HepG2 (cell line): ENCODE measurements at regions not wholly inside any gene's neighbourhood (a gene's known extent, or its start where the extent isn't known, plus 50 kb on each side); places are given as distances from the start of the nearest gene placed in this dataset.

Source experiments
- ATAC-seq: fragments of 200-7000 bp; cut with Tn5 transposase; 3 replicates; pipeline ENCODE4 v1.9.1; 2020; ENCODE audit warnings: mild to moderate bottlenecking, moderate library complexity
- BruUV-seq: library from RNA; stranded (reverse); fragments of 400-500 nt; replicated peaks from 2 replicates; lab custom pipeline; 2021; lab: Mats Ljungman, UMichigan
- CTCF ChIA-PET: fragments of 300-600 bp; formaldehyde crosslinking; extraction: SDS; loops from one replicate; lab custom pipeline; 2021; ENCODE audit warnings: low total read pairs, inconsistent platforms, low intra/inter-chr PET ratio; lab: Yijun Ruan, JAX
- POLR2A ChIA-PET: fragments of 350-600 bp; sonication (Branson Sonifier 250); formaldehyde crosslinking; loops from one replicate; lab custom pipeline; 2020; ENCODE audit warnings: antibody characterized with exemption, inconsistent platforms; lab: Yijun Ruan, JAX
- DNase-seq: peaks from one replicate; pipeline ENCODE4 v3.0.0-alpha.2; 2015; ENCODE audit warnings: low spot score
- FAIRE-seq: peaks from 3 replicates; lab custom pipeline; 2011; peaks lifted over from hg19 to GRCh38; lab: Jason Lieb, UNC
- H2AFZ ChIP-seq: one replicate; pipeline ENCODE4 v1.6.1; 2011; ENCODE audit warnings: low read length, inconsistent platforms
- H3K27ac ChIP-seq: fragments of 300-600 bp; 3 replicates; pipeline ENCODE4 v1.8.0; 2011; ENCODE audit warnings: mixed run types, mild to moderate bottlenecking, mixed read lengths, low read length, inconsistent platforms; ENCODE audit not compliant: insufficient read depth; ENCODE audit errors: extremely low read length
- H3K27me3 ChIP-seq, 2 experiments: fragments of 200-600 bp in 1 of 2; 2 replicates in 1 of 2; 3 replicates in 1 of 2; pipeline versions ENCODE4 v1.6.0 to v1.8.0; 2011; ENCODE audit warnings: low read length in 2 of 2, mild to moderate bottlenecking in 2 of 2, moderate library complexity in 2 of 2, inconsistent platforms in 1 of 2; ENCODE audit not compliant: insufficient read depth in 2 of 2, control insufficient read depth in 1 of 2
- H3K36me3 ChIP-seq, 2 experiments: fragments of 200-600 bp in 1 of 2; replicated peaks in 1 of 2; 2 replicates in 1 of 2; 3 replicates in 1 of 2; pipeline versions ENCODE4 v1.5.1 to v1.8.0; 2011; ENCODE audit warnings: low read length in 2 of 2, inconsistent platforms in 1 of 2; ENCODE audit not compliant: insufficient read depth in 2 of 2, control insufficient read depth in 1 of 2
- H3K4me1 ChIP-seq: 2 replicates; pipeline ENCODE4 v1.5.1; 2012; ENCODE audit warnings: low read length, inconsistent platforms; ENCODE audit not compliant: insufficient read depth
- H3K4me2 ChIP-seq: 2 replicates; pipeline ENCODE4 v1.6.0; 2011; ENCODE audit warnings: low read depth, low read length, inconsistent platforms
- H3K4me3 ChIP-seq, 3 experiments: fragments of 200-600 bp in 1 of 3; sonication (generic), shearing (Covaris generic) in 1 of 3; replicated peaks in 1 of 3; 2 replicates each; pipeline ENCODE4 v1.5.1; 2011 to 2016; ENCODE audit warnings: low read length in 3 of 3, inconsistent platforms in 2 of 3, low read depth in 2 of 3, mild to moderate bottlenecking in 2 of 3, control low read depth in 1 of 3, mixed read lengths in 1 of 3; ENCODE audit not compliant: insufficient read depth in 1 of 3
- H3K79me2 ChIP-seq: one replicate; pipeline ENCODE4 v1.6.1; 2011; ENCODE audit warnings: low read length, inconsistent platforms; ENCODE audit not compliant: insufficient read depth
- H3K9ac ChIP-seq: 2 replicates; pipeline ENCODE4 v1.6.0; 2011; ENCODE audit warnings: mild to moderate bottlenecking, low read depth, low read length, inconsistent platforms; ENCODE audit not compliant: insufficient read depth
- H3K9me3 ChIP-seq: 2 replicates; pipeline ENCODE4 v1.5.1; 2012; ENCODE audit warnings: mild to moderate bottlenecking, low read length
- H4K20me1 ChIP-seq: 2 replicates; pipeline ENCODE4 v1.6.0; 2011; ENCODE audit warnings: inconsistent platforms, mild to moderate bottlenecking, low read length, moderate library complexity; ENCODE audit not compliant: insufficient read depth
- ARNT2 ChIP-seq: sonication (generic); formaldehyde crosslinking; IDR thresholded peaks from 2 replicates; pipeline ENCODE4 v1.8.0; 2022; ENCODE audit warnings: mild to moderate bottlenecking, low read depth, missing genetic modification reagents, moderate library complexity
- CREM ChIP-seq, 2 experiments: sonication (generic) in 1 of 2; formaldehyde crosslinking in 1 of 2; IDR thresholded peaks; 2 replicates each; pipeline versions ENCODE4 v1.4.0 to v1.6.1; 2016 to 2020; ENCODE audit warnings: antibody characterized with exemption in 1 of 2, mild to moderate bottlenecking in 1 of 2, missing genetic modification reagents in 1 of 2
- KLF6 ChIP-seq: IDR thresholded peaks from 2 replicates; pipeline ENCODE4 v1.8.0; 2016; ENCODE audit warnings: missing biosample characterization, missing genetic modification reagents
- MIER3 ChIP-seq: IDR thresholded peaks from 2 replicates; pipeline ENCODE4 v1.6.1; 2016; ENCODE audit warnings: missing compliant biosample characterization, borderline replicate concordance
- SSRP1 ChIP-seq: IDR thresholded peaks from 2 replicates; pipeline ENCODE4 v1.6.1; 2016; ENCODE audit warnings: control low read depth
- ZFP37 ChIP-seq: sonication (generic); formaldehyde crosslinking; IDR thresholded peaks from 2 replicates; pipeline ENCODE4 v1.4.0; 2020; ENCODE audit warnings: missing genetic modification reagents, borderline replicate concordance
- ZNF33B ChIP-seq: sonication (generic); formaldehyde crosslinking; IDR thresholded peaks from 2 replicates; pipeline ENCODE4 v1.5.1; 2020; ENCODE audit warnings: mild to moderate bottlenecking, missing genetic modification reagents
- ZNF430 ChIP-seq: sonication (generic); formaldehyde crosslinking; IDR thresholded peaks from 2 replicates; pipeline ENCODE4 v1.9.0; 2021; ENCODE audit warnings: mild to moderate bottlenecking, missing genetic modification reagents
- ZNF773 ChIP-seq: sonication (generic); formaldehyde crosslinking; IDR thresholded peaks from 2 replicates; pipeline ENCODE4 v1.4.0; 2020; ENCODE audit warnings: missing genetic modification reagents, borderline replicate concordance
- WGBS: methylation state at CpG from one replicate; pipeline ENCODE4 v1.1.6; 2017; ENCODE audit warnings: low lambda C conversion rate; 5-methylcytosine and 5-hydroxymethylcytosine counted together
- in situ Hi-C: cut with HindIII; loops from 2 replicates; pipeline ENCODE4 v1.10.0; 2017; ENCODE audit warnings: low pct_unique_long_range_greater_than_20kb; ENCODE audit not compliant: extremely low pct_ligation_motif_present
- intact Hi-C: fragments of 100-400 bp; cut with micrococcal nuclease; formaldehyde crosslinking; loops from one replicate; pipeline ENCODE4 v1.10.0; 2022; ENCODE audit not compliant: unreplicated experiment
- TF ChIP-seq, protein P1 (sequence below): sonication (generic); formaldehyde crosslinking; IDR thresholded peaks from 2 replicates; pipeline ENCODE4 v1.4.0; 2020; ENCODE audit warnings: missing genetic modification reagents, borderline replicate concordance
- TF ChIP-seq, protein P2 (sequence below): sonication (generic); formaldehyde crosslinking; IDR thresholded peaks from 2 replicates; pipeline ENCODE4 v1.8.0; 2022; ENCODE audit warnings: missing genetic modification reagents, low read depth, mild to moderate bottlenecking, borderline replicate concordance
- TF ChIP-seq, protein P3 (sequence below): sonication (generic); formaldehyde crosslinking; IDR thresholded peaks from 2 replicates; pipeline ENCODE4 v1.5.0; 2020; ENCODE audit warnings: mild to moderate bottlenecking, missing genetic modification reagents, borderline replicate concordance
- TF ChIP-seq, protein P4 (sequence below), 2 experiments: sonication (generic) in 1 of 2; formaldehyde crosslinking in 1 of 2; IDR thresholded peaks; 2 replicates each; pipeline versions ENCODE4 v1.5.1 to v1.6.1; 2011 to 2020; ENCODE audit warnings: borderline replicate concordance in 1 of 2, low read depth in 1 of 2, low read length in 1 of 2, mild to moderate bottlenecking in 1 of 2, missing genetic modification reagents in 1 of 2, moderate library complexity in 1 of 2
- TF ChIP-seq, protein P5 (sequence below): sonication (generic); IDR thresholded peaks from 2 replicates; pipeline ENCODE4 v1.6.1; 2016; ENCODE audit warnings: low read depth, borderline replicate concordance

DNA sequence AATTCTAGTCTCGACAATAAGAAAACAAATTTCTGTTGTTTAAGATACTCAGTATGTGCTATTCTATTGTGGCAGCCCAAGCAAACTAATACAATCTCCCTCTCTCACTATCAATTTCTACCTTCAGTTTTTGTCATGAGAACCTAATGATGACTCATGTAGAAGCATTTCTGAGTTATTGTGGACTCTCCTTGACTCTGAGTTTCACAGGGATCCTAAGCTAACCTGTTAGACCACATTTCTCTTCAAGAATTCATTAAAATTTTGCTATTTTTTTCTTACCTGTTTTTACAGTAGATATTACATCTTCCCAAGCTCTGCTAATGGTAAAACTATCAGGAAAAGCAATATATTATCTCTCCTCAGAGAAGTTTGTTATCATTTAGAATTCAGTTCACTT lies 599.1 kb upstream of the TYRP1 start:
- in situ Hi-C loops: no loop called here
- H3K27ac ChIP-seq: no peak overlapping the region
- ATAC-seq (no peak), DNase-seq (no peak), FAIRE-seq (no peak)
- no peaks in the 10 kb centered on the region for H3K36me3 ChIP-seq
- POLR2A ChIA-PET: no interaction called here
- CTCF ChIA-PET: no interaction called here
- H3K4me1 ChIP-seq: no peaks in the 10 kb centered on the region
- H3K9me3 ChIP-seq: peaks cover 97% of the 10 kb centered on the region
- H3K4me2 ChIP-seq: no peak overlapping the region
- H3K79me2 ChIP-seq: no peaks in the 10 kb centered on the region
- H2AFZ ChIP-seq: no peak overlapping the region
- H3K4me3 ChIP-seq: no peak overlapping the region
- 0% methylated on average over 1 of the region's 1 CpG for WGBS
- H3K27me3 ChIP-seq: no peaks in the 10 kb centered on the region
- intact Hi-C loops: no loop called here
- H4K20me1 ChIP-seq: no peaks in the 10 kb centered on the region
- BruUV-seq: no TSS peak
- H3K9ac ChIP-seq: no peak overlapping the region
- TF ChIP-seq SSRP1 (CRISPR knock-in tag) (no peak), CREM (IDR thresholded peaks at IDR 0.05) (no peak), CREM (CRISPR knock-in tag; IDR thresholded peaks at IDR 0.05) (no peak), ZNF33B (CRISPR knock-in tag) (no peak), KLF6 (CRISPR knock-in tag) (no peak), ARNT2 (CRISPR knock-in tag) (no peak), ZFP37 (CRISPR knock-in tag) (no peak), ZNF773 (CRISPR knock-in tag) (no peak), ZNF430 (CRISPR knock-in tag) (no peak), MIER3 (no peak)
- TF ChIP-seq, protein P1, sequence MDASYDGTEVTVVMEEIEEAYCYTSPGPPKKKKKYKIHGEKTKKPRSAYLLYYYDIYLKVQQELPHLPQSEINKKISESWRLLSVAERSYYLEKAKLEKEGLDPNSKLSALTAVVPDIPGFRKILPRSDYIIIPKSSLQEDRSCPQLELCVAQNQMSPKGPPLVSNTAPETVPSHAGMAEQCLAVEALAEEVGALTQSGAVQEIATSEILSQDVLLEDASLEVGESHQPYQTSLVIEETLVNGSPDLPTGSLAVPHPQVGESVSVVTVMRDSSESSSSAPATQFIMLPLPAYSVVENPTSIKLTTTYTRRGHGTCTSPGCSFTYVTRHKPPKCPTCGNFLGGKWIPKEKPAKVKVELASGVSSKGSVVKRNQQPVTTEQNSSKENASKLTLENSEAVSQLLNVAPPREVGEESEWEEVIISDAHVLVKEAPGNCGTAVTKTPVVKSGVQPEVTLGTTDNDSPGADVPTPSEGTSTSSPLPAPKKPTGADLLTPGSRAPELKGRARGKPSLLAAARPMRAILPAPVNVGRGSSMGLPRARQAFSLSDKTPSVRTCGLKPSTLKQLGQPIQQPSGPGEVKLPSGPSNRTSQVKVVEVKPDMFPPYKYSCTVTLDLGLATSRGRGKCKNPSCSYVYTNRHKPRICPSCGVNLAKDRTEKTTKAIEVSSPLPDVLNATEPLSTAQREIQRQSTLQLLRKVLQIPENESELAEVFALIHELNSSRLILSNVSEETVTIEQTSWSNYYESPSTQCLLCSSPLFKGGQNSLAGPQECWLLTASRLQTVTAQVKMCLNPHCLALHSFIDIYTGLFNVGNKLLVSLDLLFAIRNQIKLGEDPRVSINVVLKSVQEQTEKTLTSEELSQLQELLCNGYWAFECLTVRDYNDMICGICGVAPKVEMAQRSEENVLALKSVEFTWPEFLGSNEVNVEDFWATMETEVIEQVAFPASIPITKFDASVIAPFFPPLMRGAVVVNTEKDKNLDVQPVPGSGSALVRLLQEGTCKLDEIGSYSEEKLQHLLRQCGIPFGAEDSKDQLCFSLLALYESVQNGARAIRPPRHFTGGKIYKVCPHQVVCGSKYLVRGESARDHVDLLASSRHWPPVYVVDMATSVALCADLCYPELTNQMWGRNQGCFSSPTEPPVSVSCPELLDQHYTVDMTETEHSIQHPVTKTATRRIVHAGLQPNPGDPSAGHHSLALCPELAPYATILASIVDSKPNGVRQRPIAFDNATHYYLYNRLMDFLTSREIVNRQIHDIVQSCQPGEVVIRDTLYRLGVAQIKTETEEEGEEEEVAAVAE (CRISPR knock-in tag): no peak
- TF ChIP-seq, protein P2, sequence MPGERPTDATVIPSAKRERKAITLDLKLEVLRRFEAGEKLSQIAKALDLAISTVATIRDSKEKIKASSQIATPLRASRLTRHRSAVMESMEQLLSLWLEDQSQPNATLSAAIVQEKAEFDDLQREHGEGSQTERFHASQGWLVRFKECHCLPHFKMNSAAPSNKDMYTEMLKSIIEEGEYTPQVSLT (CRISPR knock-in tag): no peak
- TF ChIP-seq, protein P3, sequence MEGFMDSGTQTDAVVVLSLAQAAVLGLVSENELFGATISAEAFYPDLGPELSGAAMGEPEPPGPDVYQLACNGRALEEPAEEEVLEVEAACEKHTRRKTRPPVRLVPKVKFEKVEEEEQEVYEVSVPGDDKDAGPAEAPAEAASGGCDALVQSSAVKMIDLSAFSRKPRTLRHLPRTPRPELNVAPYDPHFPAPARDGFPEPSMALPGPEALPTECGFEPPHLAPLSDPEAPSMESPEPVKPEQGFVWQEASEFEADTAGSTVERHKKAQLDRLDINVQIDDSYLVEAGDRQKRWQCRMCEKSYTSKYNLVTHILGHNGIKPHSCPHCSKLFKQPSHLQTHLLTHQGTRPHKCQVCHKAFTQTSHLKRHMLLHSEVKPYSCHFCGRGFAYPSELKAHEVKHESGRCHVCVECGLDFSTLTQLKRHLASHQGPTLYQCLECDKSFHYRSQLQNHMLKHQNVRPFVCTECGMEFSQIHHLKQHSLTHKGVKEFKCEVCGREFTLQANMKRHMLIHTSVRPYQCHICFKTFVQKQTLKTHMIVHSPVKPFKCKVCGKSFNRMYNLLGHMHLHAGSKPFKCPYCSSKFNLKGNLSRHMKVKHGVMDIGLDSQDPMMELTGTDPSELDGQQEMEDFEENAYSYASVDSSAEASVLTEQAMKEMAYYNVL: no peak
- TF ChIP-seq, protein P4, sequence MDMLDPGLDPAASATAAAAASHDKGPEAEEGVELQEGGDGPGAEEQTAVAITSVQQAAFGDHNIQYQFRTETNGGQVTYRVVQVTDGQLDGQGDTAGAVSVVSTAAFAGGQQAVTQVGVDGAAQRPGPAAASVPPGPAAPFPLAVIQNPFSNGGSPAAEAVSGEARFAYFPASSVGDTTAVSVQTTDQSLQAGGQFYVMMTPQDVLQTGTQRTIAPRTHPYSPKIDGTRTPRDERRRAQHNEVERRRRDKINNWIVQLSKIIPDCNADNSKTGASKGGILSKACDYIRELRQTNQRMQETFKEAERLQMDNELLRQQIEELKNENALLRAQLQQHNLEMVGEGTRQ (IDR thresholded peaks at IDR 0.05; ENCODE audit: low read depth, low read length): no peak
- TF ChIP-seq, protein P4 (CRISPR knock-in tag; IDR thresholded peaks at IDR 0.05; ENCODE audit: borderline replicate concordance): no peak
- TF ChIP-seq, protein P5, sequence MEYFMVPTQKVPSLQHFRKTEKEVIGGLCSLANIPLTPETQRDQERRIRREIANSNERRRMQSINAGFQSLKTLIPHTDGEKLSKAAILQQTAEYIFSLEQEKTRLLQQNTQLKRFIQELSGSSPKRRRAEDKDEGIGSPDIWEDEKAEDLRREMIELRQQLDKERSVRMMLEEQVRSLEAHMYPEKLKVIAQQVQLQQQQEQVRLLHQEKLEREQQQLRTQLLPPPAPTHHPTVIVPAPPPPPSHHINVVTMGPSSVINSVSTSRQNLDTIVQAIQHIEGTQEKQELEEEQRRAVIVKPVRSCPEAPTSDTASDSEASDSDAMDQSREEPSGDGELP: no peak
